CD4-positive, alpha-beta T cell treated with Interleukin-12 subunit alpha and Interleukin-12 subunit beta, for 1 hour (primary cell): ENCODE measurements at regions not wholly inside any gene's neighbourhood (a gene's known extent, or its start where the extent isn't known, plus 50 kb on each side); places are given as distances from the start of the nearest gene placed in this dataset.

Experiments
- DNase-seq: peaks from one replicate; pipeline ENCODE4 v3.0.0-alpha.2; 2020

- DNase-seq: no peak
Observed at GRCh38 chr1:240000634-240001033, 91.0 kb upstream of the FMN2 start.

GRCh38 chr1:240001177-240001740, 90.4 kb upstream of the FMN2 start:
- no peak for DNase-seq

DNA sequence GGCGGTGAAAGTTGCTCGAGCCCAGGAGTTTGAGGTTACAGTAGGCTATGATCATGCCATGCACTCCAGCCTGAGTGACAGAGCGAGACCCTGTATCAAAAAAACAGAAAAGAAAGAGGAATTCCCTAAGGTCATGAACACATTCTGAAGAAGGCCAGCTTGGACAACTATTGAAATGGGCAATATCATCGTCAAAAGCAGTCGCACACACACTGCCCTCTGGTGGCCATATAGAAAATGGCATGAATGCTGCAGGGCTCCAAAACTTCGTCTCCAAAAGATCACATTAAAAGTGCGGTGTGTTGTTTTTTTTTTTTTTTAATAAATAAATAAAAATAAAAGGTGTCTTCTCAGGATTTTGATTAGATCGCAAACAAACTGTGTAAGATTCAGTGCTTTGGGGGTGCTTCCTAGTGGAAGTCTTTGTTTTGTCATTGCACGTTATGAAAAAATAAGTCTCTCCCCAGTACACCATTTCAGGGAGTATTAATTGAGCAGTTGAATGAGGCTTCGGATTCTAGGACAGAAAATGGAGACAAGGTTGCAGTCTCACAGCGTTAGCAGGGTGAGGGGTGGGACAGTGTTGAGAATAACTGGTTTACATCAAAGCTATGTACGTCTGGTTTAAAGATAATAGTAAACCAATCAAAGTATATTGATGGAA, 87.5 kb upstream of the FMN2 start:
- DNase-seq: peak; percentile 2

GRCh38 chr1:240005997-240006650, 85.6 kb upstream of the FMN2 start:
- DNase-seq: no peak

DNA sequence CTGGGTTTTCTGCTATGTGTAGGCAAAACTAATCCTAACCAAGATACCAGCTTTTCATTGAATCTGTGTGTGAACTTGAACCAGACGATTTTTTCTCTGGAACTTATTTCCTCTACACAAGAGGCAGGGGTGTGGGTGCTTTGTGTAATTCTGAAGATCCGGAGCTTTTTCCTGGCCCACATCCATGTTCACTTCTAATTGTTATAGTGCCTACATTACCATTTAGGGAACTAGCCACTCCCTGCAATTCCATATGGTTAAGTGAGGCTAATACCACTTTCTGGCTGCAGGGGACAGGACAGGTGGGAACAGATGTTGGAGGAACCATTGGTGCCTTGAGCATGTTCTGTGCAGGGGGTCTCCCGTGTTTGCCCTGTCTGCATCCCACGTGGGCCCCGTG, 83.4 kb upstream of the FMN2 start:
- no peak for DNase-seq

GRCh38 chr1:240014051-240014450, 77.6 kb upstream of the FMN2 start:
- no peak for DNase-seq

DNA sequence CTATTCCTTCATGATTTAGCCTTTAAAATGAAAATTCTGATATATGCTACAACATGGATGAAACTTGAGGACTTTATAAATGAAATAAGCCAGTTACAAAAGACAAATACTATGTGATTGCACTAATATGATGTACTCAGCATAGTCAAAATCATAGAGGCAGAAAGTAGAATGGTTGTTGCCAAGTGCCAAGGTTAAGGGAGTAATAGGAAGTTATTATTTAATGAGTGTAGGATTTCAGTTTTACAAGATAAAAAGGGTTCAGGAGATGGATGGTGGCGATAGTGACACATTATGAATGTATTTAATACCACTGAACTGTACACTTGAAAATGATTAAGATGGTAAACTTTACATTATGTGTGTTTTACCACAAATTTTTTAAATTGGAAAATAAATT, 73.1 kb upstream of the FMN2 start:
- DNase-seq: no peak

- no peak for DNase-seq
Observed at GRCh38 chr1:240019524-240019923, 72.2 kb upstream of the FMN2 start.

DNA sequence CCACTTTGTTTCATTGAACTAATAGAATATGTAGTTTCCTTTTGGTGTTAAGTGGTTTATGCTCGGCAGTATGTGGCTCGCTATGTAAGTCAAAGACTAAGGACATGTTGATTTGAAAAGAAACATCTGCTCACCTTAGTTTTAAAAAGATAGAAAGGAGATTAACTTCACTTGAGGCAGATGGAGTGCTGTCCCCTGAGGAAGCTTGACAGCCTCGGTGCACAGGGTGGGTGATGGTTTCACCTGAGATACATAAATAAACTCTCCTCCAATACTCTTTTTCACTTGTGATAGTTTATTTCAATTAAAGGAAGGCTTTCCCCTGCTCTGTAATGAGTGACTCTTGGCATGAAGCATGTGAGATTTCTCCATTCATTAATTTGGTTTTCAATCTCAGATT, 70.8 kb upstream of the FMN2 start:
- no peak for DNase-seq

- DNase-seq: no peak
Observed at GRCh38 chr1:240021709-240022108, 70.0 kb upstream of the FMN2 start.

GRCh38 chr1:240027059-240027462, 64.6 kb upstream of the FMN2 start:
- DNase-seq: no peak

- no peak for DNase-seq
Observed at GRCh38 chr1:240029418-240029817, 62.3 kb upstream of the FMN2 start.

GRCh38 chr1:240030236-240030635, 61.4 kb upstream of the FMN2 start:
- no peak for DNase-seq

GRCh38 chr1:240031009-240031408, 60.7 kb upstream of the FMN2 start:
- no peak for DNase-seq

- DNase-seq: no peak
Observed at GRCh38 chr1:240031414-240031813, 60.3 kb upstream of the FMN2 start.

DNA sequence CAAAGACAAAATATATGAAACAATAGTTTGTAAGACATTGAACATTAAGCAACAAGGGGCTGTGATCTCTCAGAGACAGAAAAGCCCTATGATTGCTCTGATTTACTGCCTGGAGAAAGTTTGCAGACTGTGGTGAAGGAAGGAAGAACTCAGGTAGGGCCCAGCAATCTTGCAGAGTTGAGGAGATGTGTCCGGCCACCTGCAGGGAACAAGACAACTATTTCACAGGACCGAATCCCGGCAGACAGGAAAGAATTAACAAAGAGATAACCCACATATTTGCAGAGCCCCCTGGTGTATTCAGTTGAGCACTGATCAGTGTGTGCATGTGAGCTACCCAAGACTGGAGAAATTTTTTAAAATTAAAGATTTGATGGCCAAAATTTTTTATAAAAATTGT, 58.3 kb upstream of the FMN2 start:
- DNase-seq: no peak

GRCh38 chr1:240036526-240036925, 55.2 kb upstream of the FMN2 start:
- no peak for DNase-seq
